GM21786 (cell line): ENCODE measurements at regions not wholly inside any gene's neighbourhood (a gene's known extent, or its start where the extent isn't known, plus 50 kb on each side); places are given as distances from the start of the nearest gene placed in this dataset.
"Not testable (repeated sequence)": the region's sequence is repeated elsewhere in the genome, so short reads cannot be mapped to it uniquely, and the experiment has no call there.

Source experiments
- ATAC-seq: cut with Tn5 transposase; IDR thresholded peaks from one replicate; pipeline ENCODE4 v1.9.1; 2021; ENCODE audit not compliant: unreplicated experiment

DNA sequence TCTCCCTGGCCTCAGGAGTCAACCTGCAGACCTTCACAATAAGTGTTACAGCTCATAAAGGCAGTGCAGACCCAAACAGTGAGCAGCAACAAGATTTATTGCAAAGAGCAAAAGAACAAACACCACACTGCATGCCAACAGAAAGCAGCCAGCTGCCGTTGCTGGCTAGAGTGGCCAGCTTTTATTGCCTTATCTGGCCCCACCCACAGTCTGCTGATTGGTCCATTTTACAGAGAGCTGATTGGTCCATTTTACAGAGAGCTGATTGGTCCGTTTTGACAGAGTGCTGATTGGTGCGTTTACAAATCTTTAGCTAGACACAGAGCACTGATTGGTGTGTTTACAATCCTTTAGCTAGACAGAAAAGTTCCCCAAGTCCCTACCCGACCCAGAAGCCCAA, 885.9 kb upstream of the SPRY2 start:
- ATAC-seq: not testable (repeated sequence)

DNA sequence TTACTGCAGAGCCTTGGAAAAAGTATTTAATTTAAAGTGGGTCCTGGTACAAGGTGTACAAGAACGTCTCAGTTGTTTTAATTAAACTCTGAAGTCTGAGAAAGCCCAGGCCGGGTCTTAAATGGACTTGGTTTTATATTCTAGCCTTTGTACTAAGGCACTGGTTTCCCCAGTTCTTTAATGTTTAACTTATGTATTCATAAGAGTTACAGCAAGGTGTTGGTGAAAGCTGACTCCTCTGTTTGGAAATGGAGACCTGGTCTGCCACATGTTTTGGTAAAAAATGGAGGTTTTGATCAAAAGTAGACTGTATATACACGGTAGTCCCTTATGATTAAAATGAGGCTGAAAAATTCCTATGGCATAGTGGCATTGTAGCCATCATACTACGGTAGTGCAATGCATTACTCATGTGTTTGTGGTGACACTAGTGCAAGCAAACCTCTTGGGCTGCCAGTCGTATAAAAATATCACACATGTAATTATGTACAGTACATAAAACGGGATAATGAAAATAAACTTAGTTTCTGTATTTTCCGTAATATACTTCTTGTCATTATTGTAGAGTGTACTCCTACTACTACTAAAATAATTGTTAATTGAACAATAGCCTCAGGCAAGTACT, 883.4 kb upstream of the SPRY2 start:
- no peak for ATAC-seq

DNA sequence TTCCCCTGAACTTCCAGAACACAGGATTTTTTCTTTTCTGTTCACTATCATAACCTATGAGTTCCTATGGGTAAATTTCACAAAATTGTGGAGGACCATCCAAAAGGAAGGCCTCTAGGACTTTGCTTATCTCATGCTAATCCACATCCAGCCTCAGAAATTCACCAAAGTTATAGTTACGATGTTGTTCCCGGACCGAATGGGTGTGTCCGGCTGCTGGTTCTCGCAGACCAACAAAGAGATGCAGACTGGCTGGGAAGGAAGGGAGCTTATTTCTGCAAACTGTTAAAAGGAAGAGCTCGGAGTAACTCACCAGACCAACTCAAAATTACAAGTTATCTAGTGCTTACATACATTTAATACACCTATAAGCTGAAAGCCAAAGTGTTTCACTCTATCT, 882.9 kb upstream of the SPRY2 start:
- no peak for ATAC-seq

DNA sequence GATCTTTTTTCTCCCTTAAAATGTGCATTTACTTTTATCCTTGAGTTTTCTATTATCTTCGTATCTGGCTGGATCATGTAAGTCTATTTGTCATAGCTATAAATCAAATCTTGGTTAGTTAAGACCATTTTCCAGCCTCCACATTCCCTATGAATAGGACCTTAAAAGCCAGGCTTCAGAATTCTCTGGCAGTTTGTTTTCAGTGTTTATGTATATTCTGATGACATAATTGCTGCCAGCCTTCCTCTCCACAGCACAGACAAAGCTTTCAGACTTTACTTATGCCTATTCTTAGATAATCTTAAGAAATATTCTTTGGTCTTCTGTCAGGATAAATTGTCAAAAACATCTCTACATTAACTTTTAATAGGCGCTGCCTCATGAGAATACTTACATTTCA, 870.8 kb upstream of the SPRY2 start:
- no peak for ATAC-seq

DNA sequence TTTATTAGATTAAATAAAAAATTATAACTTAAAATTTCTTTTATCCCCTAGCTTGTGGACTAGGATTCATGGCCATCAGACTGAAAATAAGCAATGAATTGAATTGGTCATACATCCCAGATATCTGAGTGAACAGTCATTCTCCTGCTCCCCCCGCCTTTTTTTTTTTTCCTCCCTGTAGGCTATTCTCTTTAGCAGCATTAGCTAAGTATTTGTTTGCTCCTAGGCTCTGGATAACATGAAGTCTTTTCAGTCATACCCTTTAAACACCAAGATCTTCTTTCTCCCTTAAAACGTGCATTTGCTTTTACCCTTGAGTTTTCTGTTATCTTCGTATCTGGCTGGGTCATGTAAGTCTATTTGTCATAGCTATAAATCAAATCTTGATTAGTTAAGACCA, 866.7 kb upstream of the SPRY2 start:
- ATAC-seq: no peak

DNA sequence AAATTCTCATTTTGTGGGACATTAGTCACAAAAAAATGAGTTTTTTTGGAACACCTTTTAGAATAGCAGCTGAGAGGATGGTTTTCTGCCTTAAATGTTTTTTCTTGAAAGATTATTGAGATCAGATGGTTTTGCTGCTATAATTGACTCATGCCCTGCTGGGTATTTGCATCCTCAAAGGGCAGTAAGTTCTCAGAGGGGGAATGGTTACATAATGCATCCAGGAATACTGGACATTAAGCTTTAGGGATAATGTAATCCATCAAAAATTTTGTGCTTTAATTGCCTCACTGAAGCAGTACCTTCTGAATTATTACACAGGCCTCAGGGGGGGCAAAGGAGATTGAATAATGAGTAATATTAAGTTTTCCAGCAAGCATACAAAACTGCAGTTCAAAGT, 866.3 kb upstream of the SPRY2 start:
- no peak for ATAC-seq

DNA sequence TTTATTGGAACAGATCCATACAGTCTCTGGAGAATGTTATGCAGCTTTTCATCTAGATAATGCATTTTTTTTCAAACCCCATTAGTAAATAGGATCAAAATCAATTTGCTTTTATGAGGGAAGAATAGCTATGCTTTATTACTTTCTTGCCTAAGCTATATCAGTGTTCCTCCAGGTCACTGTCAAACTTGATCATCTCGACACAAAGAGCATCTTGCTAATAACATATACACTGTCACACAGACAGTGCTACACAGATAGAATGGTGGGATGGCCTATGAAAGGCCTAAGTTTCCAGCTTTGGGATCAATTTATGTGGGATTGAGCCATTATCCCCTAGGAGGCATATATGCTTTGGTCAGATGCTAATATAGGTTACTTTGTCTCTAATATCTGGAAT, 862.9 kb upstream of the SPRY2 start:
- no peak for ATAC-seq

DNA sequence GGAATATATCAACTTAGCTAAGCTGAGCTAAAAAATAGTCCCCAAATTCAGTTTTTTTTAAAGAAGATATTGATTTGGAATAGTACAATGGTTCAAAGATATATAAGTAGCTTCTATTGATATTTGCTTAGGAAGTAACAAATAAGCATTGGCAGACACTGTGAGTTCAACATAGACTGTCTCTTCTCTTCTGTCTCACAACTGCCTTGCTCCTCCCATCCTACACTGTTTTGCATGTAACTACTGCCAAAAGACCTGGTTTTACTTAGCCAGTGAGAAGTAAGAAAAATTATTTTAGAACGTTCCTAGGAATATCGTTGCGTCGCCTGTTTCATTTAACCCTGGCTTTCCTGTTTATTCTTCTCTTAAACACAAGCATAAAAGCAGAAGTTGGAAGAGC, 859.0 kb upstream of the SPRY2 start:
- no peak for ATAC-seq

DNA sequence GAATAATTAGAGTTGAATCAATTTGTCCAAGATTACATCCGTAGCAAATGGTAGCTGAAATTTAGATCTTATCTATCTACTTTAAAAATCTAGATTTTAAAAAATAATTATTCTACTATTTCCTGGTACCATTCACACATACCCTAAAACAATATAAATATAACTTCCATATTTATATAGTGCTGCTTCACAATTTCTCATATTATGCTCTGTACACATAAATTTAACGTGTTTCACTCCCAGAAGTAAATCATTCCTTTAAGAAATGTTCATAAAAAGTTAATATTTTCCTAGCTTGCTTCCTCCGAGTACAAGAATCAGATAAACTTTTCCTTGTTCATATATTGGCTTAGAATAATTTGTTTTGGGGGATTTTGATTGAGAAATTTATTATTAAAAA, 857.0 kb upstream of the SPRY2 start:
- no peak for ATAC-seq

DNA sequence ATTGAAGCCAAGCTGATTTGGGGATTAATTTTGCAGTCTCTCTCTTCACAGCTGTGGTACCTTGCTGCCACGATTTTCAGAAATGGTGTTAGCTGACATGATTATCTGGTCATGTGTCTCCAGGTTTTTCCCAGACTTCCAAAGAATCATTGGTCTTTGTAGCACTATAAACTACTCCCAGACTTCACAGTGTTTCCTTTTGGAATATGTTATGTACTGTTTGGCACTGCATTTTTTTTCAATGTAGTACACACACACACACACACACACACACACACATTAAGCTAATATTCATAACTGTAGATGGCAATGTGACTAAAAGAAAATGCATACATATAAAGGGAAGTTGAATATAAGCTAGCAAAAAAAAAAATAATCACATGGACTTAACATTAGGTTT, 856.6 kb upstream of the SPRY2 start:
- ATAC-seq: no peak

DNA sequence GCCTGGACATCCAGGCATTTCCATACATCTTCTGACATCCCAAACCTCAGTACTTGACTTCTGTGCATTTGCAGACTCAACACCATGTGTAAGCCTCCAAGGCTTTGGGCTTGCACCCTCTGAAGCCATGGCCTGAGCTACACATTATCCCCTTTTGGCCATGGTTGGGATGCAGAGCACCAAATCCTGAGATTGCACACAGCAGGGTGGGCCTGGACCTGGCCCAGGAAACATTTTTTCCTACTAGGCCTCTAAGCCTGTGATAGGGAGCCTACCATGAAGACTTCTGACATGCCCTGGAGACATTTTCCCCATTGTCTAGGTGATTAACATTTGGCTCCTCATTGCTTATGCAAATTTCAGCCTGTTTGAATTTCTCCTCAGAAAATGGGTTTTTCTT, 853.4 kb upstream of the SPRY2 start:
- ATAC-seq: no peak

DNA sequence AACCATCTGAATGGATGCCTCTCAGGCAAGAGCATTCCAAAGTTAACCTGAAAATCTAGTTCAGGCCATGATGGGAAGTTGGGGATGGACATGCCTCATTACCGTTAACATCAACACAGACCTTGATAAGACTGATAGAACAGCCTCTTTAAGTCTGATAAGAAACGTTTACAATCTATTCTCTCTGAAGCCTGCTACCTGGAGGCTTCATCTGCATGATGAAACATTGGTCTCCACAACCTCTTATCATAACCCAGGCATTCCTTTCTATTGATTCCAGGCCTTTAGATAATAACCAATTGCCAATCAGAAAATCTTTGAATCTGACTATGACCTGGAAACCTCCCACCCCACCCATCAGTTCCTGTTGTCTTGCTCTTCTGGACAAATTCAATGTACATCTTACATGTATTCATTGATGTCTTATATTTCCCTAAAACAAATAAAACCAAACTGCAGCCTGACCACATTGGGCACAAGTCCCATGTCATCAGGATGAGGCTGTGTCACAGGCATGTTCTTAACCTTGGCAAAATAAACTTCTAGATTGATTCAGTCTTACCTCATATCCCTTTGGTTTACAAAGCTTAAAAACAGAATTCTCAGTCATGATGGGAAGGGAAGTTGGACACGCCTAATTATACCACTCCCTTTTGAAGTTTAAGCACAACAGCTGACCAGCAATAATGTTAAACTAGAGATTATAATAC, 843.8 kb upstream of the SPRY2 start:
- no peak for ATAC-seq

DNA sequence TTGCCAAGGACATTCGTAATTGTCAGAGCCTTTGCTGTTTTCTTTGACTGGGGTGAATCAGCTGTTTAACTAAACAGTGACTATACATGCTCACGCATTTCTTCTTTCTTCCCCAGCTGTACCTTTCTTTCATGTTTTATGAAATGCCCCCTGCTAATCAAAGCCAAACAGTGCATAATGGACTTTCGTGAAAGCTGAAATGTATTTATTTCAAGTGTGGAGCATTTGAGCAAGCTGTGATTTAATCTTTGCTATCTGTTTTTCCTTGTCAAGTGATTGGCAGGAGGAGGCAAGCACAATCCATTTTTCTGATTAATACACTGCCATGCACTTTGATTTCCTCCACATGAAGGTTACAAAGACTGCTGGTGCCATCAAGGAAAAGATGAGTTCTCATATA, 831.7 kb upstream of the SPRY2 start:
- ATAC-seq: no peak

DNA sequence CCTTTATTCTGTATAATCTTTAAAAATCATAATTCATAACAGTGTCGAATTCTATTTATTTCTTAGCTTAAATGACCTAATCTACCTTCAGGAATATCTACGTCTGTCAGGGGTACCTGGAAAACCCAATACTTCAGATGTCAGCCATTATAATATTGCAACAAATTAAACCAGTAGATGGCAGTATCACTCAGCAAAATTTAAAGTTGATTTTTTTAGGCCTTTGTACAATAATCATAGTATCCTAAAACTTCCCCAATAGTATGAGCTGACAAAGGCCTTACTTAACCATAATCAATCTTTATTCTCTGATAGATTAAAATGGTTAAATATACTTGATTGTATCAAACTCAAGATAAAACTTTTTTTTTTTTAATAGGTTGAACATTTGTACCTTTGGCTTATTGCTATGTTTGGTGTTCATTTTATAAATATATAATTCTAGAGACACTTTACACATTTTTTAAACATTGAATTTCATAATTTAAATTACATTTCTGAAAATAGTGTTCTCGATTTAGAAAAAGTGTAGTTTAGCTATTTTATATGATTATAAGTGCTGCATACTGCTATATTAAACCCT, 830.2 kb upstream of the SPRY2 start:
- peak; percentile 71 for ATAC-seq

DNA sequence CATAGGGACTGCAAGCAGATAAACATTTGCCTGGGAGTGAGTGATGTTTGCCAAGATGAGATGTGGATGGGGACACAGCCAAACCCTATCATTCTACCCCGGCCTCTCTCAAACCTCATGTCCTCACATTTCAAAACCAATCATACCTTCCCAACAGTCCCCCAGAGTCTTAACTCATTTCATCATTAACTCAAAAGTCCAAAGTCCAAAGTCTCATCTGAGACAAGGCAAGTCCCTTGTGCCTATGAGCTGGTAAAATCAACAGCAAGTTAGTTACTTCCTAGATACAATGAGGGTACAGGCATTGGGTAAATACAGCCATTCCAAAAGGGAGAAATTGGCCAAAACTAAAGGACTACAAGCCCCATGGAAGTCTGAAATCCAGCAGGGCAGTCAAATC, 822.9 kb upstream of the SPRY2 start:
- ATAC-seq: not testable (repeated sequence)

DNA sequence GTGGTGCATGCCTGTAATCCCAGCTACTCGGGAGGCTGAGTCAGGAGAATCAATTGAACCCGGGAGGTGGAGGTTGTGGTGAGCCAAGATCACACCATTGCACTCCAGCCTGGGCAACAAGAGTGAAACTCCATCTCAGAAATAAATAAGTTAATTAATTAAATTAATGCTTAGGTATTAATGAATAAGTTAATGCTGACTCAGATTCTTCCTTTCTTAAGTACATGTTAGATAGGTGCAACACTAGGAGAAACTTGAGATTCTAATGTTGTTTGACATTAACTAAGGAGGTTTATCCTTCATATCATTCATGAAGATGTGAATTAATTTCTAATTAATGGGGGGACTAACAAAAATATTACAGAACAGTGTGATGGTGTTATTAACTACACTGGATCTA, 812.6 kb upstream of the SPRY2 start:
- ATAC-seq: no peak

DNA sequence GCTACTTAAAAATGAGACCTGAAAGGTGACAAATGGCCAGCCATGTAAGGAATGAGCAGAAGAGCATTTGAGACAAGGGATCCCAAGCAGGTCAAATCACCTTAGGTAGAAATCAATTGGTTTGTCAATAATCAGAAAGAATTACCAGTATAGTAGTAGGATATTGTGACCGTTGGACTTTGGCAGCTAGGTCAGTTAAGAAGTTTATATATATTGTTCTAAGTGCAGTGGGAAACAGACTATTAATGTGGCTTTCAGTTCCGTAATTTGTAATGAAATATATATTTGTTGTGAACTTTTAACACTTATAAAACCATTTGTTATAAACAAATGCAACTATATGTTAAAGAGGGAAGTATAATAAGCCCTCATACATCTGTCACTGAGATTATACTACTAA, 807.9 kb upstream of the SPRY2 start:
- no peak for ATAC-seq

DNA sequence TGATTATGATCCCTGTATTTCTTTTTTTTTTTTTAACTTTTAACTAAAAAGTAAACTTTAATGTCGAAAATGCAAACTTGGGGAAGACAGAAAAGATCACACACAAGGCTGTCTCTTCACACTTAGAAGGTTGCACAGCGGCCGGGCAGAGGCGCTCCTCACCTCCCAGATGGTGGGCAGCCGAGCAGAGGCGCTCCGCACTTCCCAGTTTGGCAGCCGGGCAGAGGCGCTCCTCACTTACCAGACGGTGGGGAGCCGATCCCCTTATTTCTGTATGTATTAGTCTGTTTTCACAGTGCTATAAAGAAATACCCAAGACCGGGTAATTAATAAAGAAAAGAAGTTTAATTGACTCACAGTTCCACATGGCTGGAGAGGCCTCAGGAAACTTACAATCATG, 805.6 kb upstream of the SPRY2 start:
- not testable (repeated sequence) for ATAC-seq

DNA sequence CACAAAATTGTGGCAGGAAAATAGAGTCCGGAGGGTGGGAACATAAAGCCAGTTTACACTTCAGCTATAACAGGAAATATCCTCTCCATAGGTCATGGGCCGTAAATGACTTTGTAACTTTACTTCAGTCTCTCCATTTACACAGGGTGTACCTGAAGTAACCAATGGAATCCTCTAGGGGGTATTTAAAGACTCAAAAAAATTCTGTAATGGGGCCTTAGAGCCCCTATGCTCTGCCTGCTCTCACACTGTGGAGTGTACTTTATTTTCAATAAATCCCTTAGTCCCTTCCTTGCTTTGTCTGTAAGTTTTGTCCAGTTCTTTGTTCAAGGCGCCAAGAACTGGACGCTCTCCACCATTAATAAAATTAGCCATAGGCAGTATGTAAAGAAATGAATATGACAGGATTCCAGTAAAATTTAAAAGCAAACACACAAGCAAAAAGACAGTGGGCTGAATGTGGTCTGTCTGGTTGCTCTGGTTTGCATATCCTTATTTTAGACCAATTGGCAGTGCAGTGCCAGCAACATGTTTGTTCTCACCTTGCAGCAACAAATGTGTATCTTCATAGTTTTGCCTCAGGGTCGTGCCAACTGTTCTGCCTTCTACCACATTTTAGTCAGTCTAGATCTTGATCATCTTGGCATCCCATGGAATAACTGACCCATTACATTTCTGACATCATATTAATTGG, 801.5 kb upstream of the SPRY2 start:
- no peak for ATAC-seq

DNA sequence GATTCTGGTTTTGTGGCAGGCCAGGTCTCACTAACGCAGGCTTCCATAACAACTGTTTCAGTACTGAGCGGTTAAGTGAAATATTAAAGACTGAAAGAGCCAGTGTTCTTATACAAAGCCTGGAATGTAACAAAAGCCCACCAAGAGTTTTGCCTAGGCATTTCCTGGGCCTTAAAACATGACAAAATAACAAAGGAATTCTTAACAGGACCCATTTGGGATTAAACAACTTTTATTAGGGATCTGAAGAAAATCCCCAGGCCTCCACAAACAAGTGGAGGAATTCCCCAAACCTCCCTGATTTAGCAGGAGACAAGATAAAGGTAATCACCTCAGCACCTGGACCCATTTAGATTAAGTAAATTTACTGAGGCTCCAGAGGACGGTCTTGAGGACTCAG, 799.7 kb upstream of the SPRY2 start:
- ATAC-seq: no peak

DNA sequence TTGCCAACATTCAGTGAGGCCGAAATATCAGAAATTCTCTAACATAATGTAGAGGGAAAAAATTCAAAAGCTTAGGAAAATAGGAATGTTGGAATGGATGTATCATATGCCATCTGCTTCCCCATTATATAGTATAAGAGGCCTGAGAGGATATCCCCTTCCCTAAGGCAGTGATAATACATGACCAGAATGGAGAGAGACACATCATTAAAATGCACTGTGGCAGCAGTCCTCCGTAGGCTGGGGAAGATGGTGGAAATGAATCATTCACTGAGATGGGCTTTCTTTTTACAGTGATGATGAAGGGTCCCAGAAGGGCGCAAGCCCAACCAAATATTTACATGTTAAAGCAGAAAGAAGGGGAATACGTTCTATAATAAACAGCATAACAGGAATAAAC, 799.1 kb upstream of the SPRY2 start:
- ATAC-seq: no peak

DNA sequence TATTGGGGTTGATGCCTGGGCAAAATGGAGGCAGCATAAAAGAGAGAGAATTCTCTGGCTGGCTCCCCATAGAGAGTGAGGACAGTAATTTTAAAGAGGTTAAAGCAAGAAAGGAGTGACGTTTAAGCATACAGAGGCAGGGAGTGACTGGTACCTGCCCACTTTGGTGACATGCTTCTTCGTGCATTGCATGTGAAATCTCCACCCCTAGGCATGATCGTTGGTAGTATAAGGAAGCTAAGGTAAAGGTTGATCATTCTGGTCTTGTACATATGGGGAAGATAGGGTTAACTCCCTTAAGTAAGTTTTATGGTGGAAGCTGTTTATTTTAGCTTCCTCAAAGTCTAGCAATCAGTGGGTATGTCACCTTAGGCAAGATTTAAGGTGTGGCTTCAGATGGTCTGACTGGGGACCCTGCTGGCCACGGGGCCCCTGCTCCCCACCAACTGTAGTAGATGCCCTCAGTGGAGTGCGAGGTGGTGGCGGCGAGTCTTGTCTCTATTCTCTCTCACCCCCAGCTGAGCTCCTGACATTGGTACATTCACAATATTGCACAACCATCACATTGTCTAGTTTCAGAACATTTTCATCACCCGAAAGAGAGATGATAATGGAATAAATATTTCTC, 797.5 kb upstream of the SPRY2 start:
- ATAC-seq: no peak
